Spinal cord (tissue), 9 donors: ENCODE measurements at regions not wholly inside any gene's neighbourhood (a gene's known extent, or its start where the extent isn't known, plus 50 kb on each side); places are given as distances from the start of the nearest gene placed in this dataset.

ENCODE experiments used
- DNase-seq, 6 donors: peaks; one replicate each; pipeline versions ENCODE4 v3.0.0 to v3.0.0-alpha.2; 2013 to 2015; ENCODE audit warnings: low spot score in 6 of 6, low read depth in 4 of 6
- H3K27ac ChIP-seq: one replicate; pipeline ENCODE4 v1.5.1; 2013; ENCODE audit warnings: low read depth, low read length, control low read depth
- H3K27me3 ChIP-seq: one replicate; pipeline ENCODE4 v1.6.1; 2013; ENCODE audit warnings: low read length; ENCODE audit not compliant: control insufficient read depth, insufficient read depth
- H3K36me3 ChIP-seq: one replicate; pipeline ENCODE4 v1.6.1; 2013; ENCODE audit warnings: low read length; ENCODE audit not compliant: control insufficient read depth, insufficient read depth
- H3K4me1 ChIP-seq: one replicate; pipeline ENCODE4 v1.6.1; 2013; ENCODE audit warnings: low read length; ENCODE audit not compliant: control insufficient read depth, insufficient read depth
- H3K4me3 ChIP-seq: one replicate; pipeline ENCODE4 v1.5.1; 2013; ENCODE audit warnings: low read depth, low read length, control low read depth
- H3K9me3 ChIP-seq: one replicate; pipeline ENCODE4 v1.6.1; 2013; ENCODE audit warnings: low read length; ENCODE audit not compliant: control insufficient read depth, insufficient read depth
- WGBS: methylation state at CpG from one replicate; pipeline ENCODE4 v1.1.5; 2013; ENCODE audit warnings: missing lambda C conversion rate; ENCODE audit not compliant: insufficient coverage; 5-methylcytosine and 5-hydroxymethylcytosine counted together
- donor health status: healthy.

DNA sequence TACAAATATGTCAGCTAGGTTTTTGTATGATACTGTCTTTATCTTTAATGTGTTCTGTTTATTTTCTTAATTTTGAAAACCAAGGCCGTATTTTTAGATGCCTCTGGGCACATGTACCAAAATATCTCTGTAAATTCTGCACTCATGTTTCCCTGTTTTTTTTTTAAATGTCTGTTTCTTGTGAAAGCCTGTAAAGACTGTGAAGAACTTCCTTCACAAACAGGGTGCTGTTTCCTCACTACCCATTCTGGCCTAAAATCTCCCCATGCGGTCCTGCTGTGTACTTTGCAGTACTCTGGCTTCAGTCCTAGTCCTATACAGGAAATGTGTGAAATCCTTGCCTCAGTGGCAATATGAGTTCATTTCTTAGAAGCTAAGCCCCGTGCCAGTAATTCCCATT is 133.4 kb upstream of the ZBTB20 start:
- H3K4me1 ChIP-seq, result no peaks in the 10 kb centered on the region
- H3K27me3 ChIP-seq, result no peaks in the 10 kb centered on the region
- peak in 1 of 6 donors; percentile 22 for DNase-seq
- no peak overlapping the region for H3K27ac ChIP-seq
- H3K36me3 ChIP-seq, result no peaks in the 10 kb centered on the region
- WGBS, result 92% methylated on average over 2 of the region's 3 CpGs
- H3K9me3 ChIP-seq, result no peaks in the 10 kb centered on the region
- no peak overlapping the region for H3K4me3 ChIP-seq

- WGBS, result 60% methylated on average over 3 of the region's 4 CpGs
Observed at GRCh38 chr3:115281697-115282675, 134.9 kb upstream of the ZBTB20 start.

GRCh38 chr3:115284980-115285379 is 137.9 kb upstream of the ZBTB20 start:
- no peaks in the 10 kb centered on the region for H3K9me3 ChIP-seq
- H3K36me3 ChIP-seq, result no peaks in the 10 kb centered on the region
- H3K27me3 ChIP-seq, result no peaks in the 10 kb centered on the region
- no peak overlapping the region for H3K27ac ChIP-seq
- H3K4me1 ChIP-seq, result no peaks in the 10 kb centered on the region
- no peak overlapping the region for H3K4me3 ChIP-seq
- peak in 1 of 6 donors; percentile 74 for DNase-seq
- WGBS, result no CpG with 5 or more reads among the region's 1 CpG

More at GRCh38 chr3:115281697-115282675, 134.9 kb upstream of the ZBTB20 start:
- DNase-seq, result peak in 1 of 6 donors; percentile 36
- H3K4me3 ChIP-seq, result no peak overlapping the region
- H3K27me3 ChIP-seq, result no peaks in the 10 kb centered on the region
- no peak overlapping the region for H3K27ac ChIP-seq
- no peaks in the 10 kb centered on the region for H3K9me3 ChIP-seq
- H3K36me3 ChIP-seq, result no peaks in the 10 kb centered on the region
- no peaks in the 10 kb centered on the region for H3K4me1 ChIP-seq

GRCh38 chr3:115286529-115287197 is 139.6 kb upstream of the ZBTB20 start:
- no CpG with 5 or more reads among the region's 2 CpGs for WGBS
- H3K27me3 ChIP-seq, result no peaks in the 10 kb centered on the region
- DNase-seq, result no peak
- H3K27ac ChIP-seq, result no peak overlapping the region
- H3K4me1 ChIP-seq, result no peaks in the 10 kb centered on the region
- no peak overlapping the region for H3K4me3 ChIP-seq
- no peaks in the 10 kb centered on the region for H3K36me3 ChIP-seq
- no peaks in the 10 kb centered on the region for H3K9me3 ChIP-seq

- Histone ChIP-seq H3K36me3 (no peaks in the 10 kb centered on the region), H3K4me1 (no peaks in the 10 kb centered on the region), H3K27me3 (no peaks in the 10 kb centered on the region), H3K9me3 (no peaks in the 10 kb centered on the region), H3K27ac (no peak overlapping the region), H3K4me3 (no peak overlapping the region)
- DNase-seq, result no peak
- WGBS, result 88% methylated on average over 1 of the region's 2 CpGs
Observed at GRCh38 chr3:115287198-115287597, 140.1 kb upstream of the ZBTB20 start.

GRCh38 chr3:115292131-115292530 is 145.0 kb upstream of the ZBTB20 start:
- no peaks in the 10 kb centered on the region for H3K36me3 ChIP-seq
- H3K27me3 ChIP-seq, result no peaks in the 10 kb centered on the region
- H3K9me3 ChIP-seq, result no peaks in the 10 kb centered on the region
- no peak overlapping the region for H3K27ac ChIP-seq
- WGBS, result no CpG with 5 or more reads among the region's 2 CpGs
- H3K4me3 ChIP-seq, result no peak overlapping the region
- DNase-seq, result peak in 2 of 6 donors; percentile 22 to 53
- no peaks in the 10 kb centered on the region for H3K4me1 ChIP-seq

- Histone ChIP-seq H3K27ac (no peak overlapping the region), H3K27me3 (no peaks in the 10 kb centered on the region), H3K4me1 (no peaks in the 10 kb centered on the region), H3K36me3 (no peaks in the 10 kb centered on the region), H3K4me3 (no peak overlapping the region), H3K9me3 (no peaks in the 10 kb centered on the region)
- no CpG with 5 or more reads among the region's 2 CpGs for WGBS
- no peak for DNase-seq
Observed at GRCh38 chr3:115292677-115293165, 145.6 kb upstream of the ZBTB20 start.

DNA sequence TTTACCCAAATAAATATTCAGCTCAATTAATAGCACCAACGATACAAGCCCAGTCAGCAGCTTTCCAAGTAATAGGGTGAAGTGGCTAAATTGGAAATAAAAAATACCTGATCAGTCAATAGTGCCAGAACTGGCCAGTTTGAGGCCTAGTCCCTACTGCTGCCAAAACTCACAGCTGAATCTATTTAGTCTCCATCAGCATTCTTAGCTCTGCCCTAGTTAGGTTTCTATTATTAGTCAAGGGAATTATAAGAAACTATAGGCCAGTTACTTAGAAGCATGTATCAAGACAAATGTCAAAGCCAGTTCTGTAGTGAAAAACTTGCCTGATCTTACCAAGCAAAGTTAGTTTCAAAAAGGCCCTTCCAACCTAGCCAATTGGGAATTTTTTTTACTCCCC is 146.2 kb upstream of the ZBTB20 start:
- H3K27ac ChIP-seq, result no peak overlapping the region

DNA sequence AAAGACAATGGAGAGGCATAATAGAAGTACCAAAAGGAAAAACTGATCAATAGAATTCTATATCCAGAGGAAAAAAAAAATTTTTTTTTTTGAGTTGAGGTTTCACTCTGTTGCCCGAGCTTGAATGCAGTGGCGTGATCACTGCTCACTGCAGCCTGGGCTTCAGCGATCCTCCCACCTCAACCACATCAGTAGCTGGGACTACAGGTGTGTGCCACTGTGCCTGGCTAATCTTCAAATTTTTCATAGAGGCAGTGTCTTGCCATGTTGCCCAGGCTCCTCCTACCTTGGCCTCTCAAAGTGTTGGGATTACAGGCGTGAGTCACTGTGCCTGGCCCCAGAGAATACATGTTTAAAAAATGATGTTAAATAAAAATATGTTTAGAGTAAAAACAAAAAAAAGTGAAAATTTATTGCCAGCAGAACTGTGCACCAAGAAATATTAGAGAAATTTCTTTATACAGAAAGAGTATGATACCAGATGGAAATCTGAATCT is 154.3 kb upstream of the ZBTB20 start:
- H3K27me3 ChIP-seq, result no peaks in the 10 kb centered on the region
- no peak for DNase-seq
- no peaks in the 10 kb centered on the region for H3K36me3 ChIP-seq
- H3K4me1 ChIP-seq, result no peaks in the 10 kb centered on the region
- no peaks in the 10 kb centered on the region for H3K9me3 ChIP-seq
- no peak overlapping the region for H3K27ac ChIP-seq
- no peak overlapping the region for H3K4me3 ChIP-seq
- 93% methylated on average over 2 of the region's 4 CpGs for WGBS

More for the DNA sequence above, 146.2 kb upstream of the ZBTB20 start:
- no CpG with 5 or more reads among the region's 1 CpG for WGBS
- Histone ChIP-seq H3K9me3 (no peaks in the 10 kb centered on the region), H3K36me3 (no peaks in the 10 kb centered on the region), H3K27me3 (no peaks in the 10 kb centered on the region), H3K4me1 (no peaks in the 10 kb centered on the region), H3K4me3 (no peak overlapping the region)
- DNase-seq, result no peak
